ENCODE measurements at regions not wholly inside any gene's neighbourhood (a gene's known extent, or its start where the extent isn't known, plus 50 kb on each side); places are given as distances from the start of the nearest gene placed in this dataset.

DNA sequence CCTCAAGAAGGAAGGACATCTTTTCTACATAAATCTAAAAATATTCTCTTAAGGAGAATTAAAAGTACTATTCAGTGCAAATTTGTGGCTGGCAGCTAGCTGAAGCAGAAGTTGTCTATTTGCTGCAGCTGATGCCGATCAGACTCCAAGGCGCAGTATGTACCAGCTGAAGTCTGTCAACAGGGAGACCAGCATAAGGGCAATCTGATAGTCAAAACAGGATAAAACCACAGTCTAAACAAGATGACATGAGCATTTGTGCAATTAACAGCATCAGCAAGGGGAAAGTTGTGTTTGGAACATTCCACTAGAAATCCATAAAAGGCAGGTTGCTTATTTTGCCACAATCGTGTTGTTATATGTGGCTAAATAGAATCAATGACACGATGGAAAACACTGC is 198.2 kb upstream of the ROBO2 start:
- Histone ChIP-seq H3K27me3 (ENCODE audit: low read length) (no peaks in the 10 kb centered on the region; the same call in 1 of the 2 replicates), H3K4me3 (ENCODE audit: low read length) (no peak overlapping the region), H3K36me3 (ENCODE audit: low read depth, low read length) (no peaks in the 10 kb centered on the region), H3K9me2 (replicated peaks; ENCODE audit: low read length) (no peaks in the 10 kb centered on the region), H2AFZ (ENCODE audit: low read length) (no peak overlapping the region), H3K27ac (ENCODE audit: low read length) (no peak overlapping the region), H3K9ac (ENCODE audit: low read length) (no peak overlapping the region), H3F3A (ENCODE audit: low read length, unreplicated experiment) (no peaks in the 10 kb centered on the region), H3K4me2 (ENCODE audit: low read length) (no peak overlapping the region), H3K79me2 (ENCODE audit: low read length) (no peaks in the 10 kb centered on the region), H4K20me1 (ENCODE audit: low read length) (no peaks in the 10 kb centered on the region), H3K9me3 (ENCODE audit: low read length) (no peaks in the 10 kb centered on the region), H3K4me1 (ENCODE audit: insufficient read depth, low read length) (no peaks in the 10 kb centered on the region)
- ATAC-seq: no peak
- intact Hi-C loops (cut with micrococcal nuclease): no loop called here
- no peak for TF ChIP-seq EZH2phosphoT487 (IDR thresholded peaks at IDR 0.05; ENCODE audit: borderline replicate concordance, low read length)
- TF ChIP-seq, protein P1, sequence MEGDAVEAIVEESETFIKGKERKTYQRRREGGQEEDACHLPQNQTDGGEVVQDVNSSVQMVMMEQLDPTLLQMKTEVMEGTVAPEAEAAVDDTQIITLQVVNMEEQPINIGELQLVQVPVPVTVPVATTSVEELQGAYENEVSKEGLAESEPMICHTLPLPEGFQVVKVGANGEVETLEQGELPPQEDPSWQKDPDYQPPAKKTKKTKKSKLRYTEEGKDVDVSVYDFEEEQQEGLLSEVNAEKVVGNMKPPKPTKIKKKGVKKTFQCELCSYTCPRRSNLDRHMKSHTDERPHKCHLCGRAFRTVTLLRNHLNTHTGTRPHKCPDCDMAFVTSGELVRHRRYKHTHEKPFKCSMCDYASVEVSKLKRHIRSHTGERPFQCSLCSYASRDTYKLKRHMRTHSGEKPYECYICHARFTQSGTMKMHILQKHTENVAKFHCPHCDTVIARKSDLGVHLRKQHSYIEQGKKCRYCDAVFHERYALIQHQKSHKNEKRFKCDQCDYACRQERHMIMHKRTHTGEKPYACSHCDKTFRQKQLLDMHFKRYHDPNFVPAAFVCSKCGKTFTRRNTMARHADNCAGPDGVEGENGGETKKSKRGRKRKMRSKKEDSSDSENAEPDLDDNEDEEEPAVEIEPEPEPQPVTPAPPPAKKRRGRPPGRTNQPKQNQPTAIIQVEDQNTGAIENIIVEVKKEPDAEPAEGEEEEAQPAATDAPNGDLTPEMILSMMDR (conservative IDR thresholded peaks at IDR 0.05; ENCODE audit: low read depth, low read length): no peak
- no peak for TF ChIP-seq EZH2 (IDR thresholded peaks at IDR 0.05; ENCODE audit: low read length, unreplicated experiment)
- POLR2A ChIA-PET (ENCODE audit: unreplicated experiment): no interaction called here
- no peak for DNase-seq
- CTCF ChIA-PET: no interaction called here
- no TSS peak for BruUV-seq (replicated peaks)

DNA sequence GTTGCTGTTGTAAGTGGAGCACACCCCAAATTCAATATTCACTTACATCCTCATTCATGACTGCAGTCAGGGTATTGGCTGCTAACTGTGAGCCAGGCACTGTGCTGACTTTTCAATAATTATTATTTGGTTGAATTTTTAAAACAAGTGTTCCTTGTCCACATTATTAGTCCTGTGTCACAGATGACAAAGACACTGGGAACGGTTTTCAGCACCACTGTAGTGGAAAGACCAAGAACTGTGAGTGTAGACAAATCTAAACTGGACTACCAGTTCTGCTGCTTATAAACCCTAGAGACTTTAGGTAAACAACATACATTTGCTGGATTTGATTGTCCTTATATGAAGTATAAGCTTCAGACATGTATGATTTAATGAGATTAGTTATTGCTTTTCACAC is 197.7 kb upstream of the ROBO2 start:
- Histone ChIP-seq H3K4me3 (ENCODE audit: low read length) (no peak overlapping the region), H4K20me1 (ENCODE audit: low read length) (no peaks in the 10 kb centered on the region), H3K9me3 (ENCODE audit: low read length) (no peaks in the 10 kb centered on the region), H3K4me2 (ENCODE audit: low read length) (no peak overlapping the region), H3K27ac (ENCODE audit: low read length) (no peak overlapping the region), H3F3A (ENCODE audit: low read length, unreplicated experiment) (no peaks in the 10 kb centered on the region), H3K4me1 (ENCODE audit: insufficient read depth, low read length) (no peaks in the 10 kb centered on the region), H3K79me2 (ENCODE audit: low read length) (no peaks in the 10 kb centered on the region), H2AFZ (ENCODE audit: low read length) (no peak overlapping the region), H3K9ac (ENCODE audit: low read length) (no peak overlapping the region), H3K36me3 (ENCODE audit: low read depth, low read length) (no peaks in the 10 kb centered on the region), H3K27me3 (ENCODE audit: low read length) (no peaks in the 10 kb centered on the region; the same call in 1 of the 2 replicates), H3K9me2 (replicated peaks; ENCODE audit: low read length) (no peaks in the 10 kb centered on the region)
- ATAC-seq (no peak), DNase-seq (no peak)
- ChIA-PET CTCF (no interaction called here), POLR2A (ENCODE audit: unreplicated experiment) (no interaction called here)
- no peak for TF ChIP-seq EZH2 (IDR thresholded peaks at IDR 0.05; ENCODE audit: low read length, unreplicated experiment)
- TF ChIP-seq, protein P1 (conservative IDR thresholded peaks at IDR 0.05; ENCODE audit: low read depth, low read length): no peak
- no peak for TF ChIP-seq EZH2phosphoT487 (IDR thresholded peaks at IDR 0.05; ENCODE audit: borderline replicate concordance, low read length)
- intact Hi-C loops (cut with micrococcal nuclease): no loop called here
- BruUV-seq (replicated peaks): no TSS peak

DNA sequence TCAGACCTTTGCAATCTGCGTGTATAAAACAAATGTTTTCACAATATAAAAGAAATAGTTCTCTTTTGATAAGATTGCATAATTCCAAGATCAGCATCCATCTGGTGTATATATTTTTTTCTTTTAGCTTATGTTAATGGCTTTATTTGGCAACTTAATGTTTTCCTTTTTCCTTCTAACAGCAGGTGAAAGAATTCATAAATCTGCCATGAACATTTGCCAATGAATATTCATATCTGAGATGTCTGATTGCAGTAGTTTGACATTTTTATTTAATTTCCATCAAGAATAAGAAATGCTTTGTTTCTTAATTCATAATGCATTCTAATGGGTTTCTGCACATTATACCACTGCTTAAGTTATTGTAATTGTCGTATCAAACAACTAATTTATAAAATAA is 184.4 kb upstream of the ROBO2 start:
- no peaks in the 10 kb centered on the region for H4K20me1 ChIP-seq (ENCODE audit: low read length)
- no peak overlapping the region for H3K27ac ChIP-seq (ENCODE audit: low read length)
- intact Hi-C loops (cut with micrococcal nuclease): no loop called here
- ChIA-PET CTCF (no interaction called here), POLR2A (ENCODE audit: unreplicated experiment) (no interaction called here)
- no peak overlapping the region for H3K4me2 ChIP-seq (ENCODE audit: low read length)
- H2AFZ ChIP-seq (ENCODE audit: low read length): no peak overlapping the region
- peaks cover 48% of the 10 kb centered on the region for H3K27me3 ChIP-seq (ENCODE audit: low read length)
- no peak for DNase-seq
- no peak for ATAC-seq
- H3K4me3 ChIP-seq (ENCODE audit: low read length): no peak overlapping the region
- BruUV-seq (replicated peaks): no TSS peak
- TF ChIP-seq EZH2 (IDR thresholded peaks at IDR 0.05; ENCODE audit: low read length, unreplicated experiment): no peak
- no peak for TF ChIP-seq EZH2phosphoT487 (IDR thresholded peaks at IDR 0.05; ENCODE audit: borderline replicate concordance, low read length)
- TF ChIP-seq, protein P1 (conservative IDR thresholded peaks at IDR 0.05; ENCODE audit: low read depth, low read length): no peak
- H3K4me1 ChIP-seq (ENCODE audit: insufficient read depth, low read length): no peaks in the 10 kb centered on the region
- no peak overlapping the region for H3K9ac ChIP-seq (ENCODE audit: low read length)
- no peaks in the 10 kb centered on the region for H3K79me2 ChIP-seq (ENCODE audit: low read length)
- no peaks in the 10 kb centered on the region for H3F3A ChIP-seq (ENCODE audit: low read length, unreplicated experiment)
- H3K36me3 ChIP-seq (ENCODE audit: low read depth, low read length): no peaks in the 10 kb centered on the region
- no peaks in the 10 kb centered on the region for H3K9me3 ChIP-seq (ENCODE audit: low read length)
- H3K9me2 ChIP-seq (replicated peaks; ENCODE audit: low read length): no peaks in the 10 kb centered on the region
